ENCODE measurements at regions not wholly inside any gene's neighbourhood (a gene's known extent, or its start where the extent isn't known, plus 50 kb on each side); places are given as distances from the start of the nearest gene placed in this dataset.

DNA sequence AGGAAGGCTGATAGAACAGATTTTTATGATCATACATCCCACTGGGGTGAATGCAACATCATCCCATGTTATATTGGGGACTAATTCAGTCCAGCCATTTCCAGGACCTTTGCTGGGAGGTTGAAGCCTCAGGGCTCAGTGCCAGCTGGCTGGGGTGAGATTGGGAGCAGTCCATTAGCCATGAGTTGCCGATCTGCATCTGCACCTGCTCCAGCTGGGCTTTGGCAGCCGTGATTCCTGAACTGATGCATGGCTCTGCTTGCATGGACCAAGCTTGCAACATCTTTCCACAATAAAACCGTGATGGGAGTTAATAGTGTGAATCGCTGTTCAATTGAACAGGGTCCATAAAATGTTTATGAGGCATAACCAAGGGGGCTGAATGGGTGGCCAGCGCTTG is 346.9 kb downstream of the TYW1 start:
- Histone ChIP-seq H3K27ac (ENCODE audit: low read length) (no peak overlapping the region), H3K9me3 (ENCODE audit: control insufficient read depth, insufficient read depth, low read length) (no peaks in the 10 kb centered on the region), H3K27me3 (ENCODE audit: control insufficient read depth, insufficient read depth, low read length) (no peaks in the 10 kb centered on the region), H3K4me1 (ENCODE audit: control insufficient read depth, insufficient read depth, low read length) (no peaks in the 10 kb centered on the region), H3K36me3 (ENCODE audit: control insufficient read depth, insufficient read depth, low read length) (peaks cover 13% of the 10 kb centered on the region), H3K4me3 (ENCODE audit: low read length) (no peak overlapping the region)
- Mint-ChIP-seq H3K4me3 (no peak overlapping the region), H3K4me1 (no peaks in the 10 kb centered on the region), H3K9me3 (no peaks in the 10 kb centered on the region), H3K36me3 (no peaks in the 10 kb centered on the region), H3K27me3 (ENCODE audit: low read depth in 2 of 2) (no peaks in the 10 kb centered on the region), H3K27ac (no peak overlapping the region)
- WGBS (ENCODE audit: insufficient coverage), result 98% methylated on average over 5 of the region's 5 CpGs
- DNase-seq (no peak), ATAC-seq (no peak)
- TF ChIP-seq, protein P1, sequence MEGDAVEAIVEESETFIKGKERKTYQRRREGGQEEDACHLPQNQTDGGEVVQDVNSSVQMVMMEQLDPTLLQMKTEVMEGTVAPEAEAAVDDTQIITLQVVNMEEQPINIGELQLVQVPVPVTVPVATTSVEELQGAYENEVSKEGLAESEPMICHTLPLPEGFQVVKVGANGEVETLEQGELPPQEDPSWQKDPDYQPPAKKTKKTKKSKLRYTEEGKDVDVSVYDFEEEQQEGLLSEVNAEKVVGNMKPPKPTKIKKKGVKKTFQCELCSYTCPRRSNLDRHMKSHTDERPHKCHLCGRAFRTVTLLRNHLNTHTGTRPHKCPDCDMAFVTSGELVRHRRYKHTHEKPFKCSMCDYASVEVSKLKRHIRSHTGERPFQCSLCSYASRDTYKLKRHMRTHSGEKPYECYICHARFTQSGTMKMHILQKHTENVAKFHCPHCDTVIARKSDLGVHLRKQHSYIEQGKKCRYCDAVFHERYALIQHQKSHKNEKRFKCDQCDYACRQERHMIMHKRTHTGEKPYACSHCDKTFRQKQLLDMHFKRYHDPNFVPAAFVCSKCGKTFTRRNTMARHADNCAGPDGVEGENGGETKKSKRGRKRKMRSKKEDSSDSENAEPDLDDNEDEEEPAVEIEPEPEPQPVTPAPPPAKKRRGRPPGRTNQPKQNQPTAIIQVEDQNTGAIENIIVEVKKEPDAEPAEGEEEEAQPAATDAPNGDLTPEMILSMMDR (IDR thresholded peaks at IDR 0.05), result no peak
- intact Hi-C loops (cut with micrococcal nuclease), result no loop called here

- intact Hi-C loops (cut with micrococcal nuclease), result no loop called here
- Mint-ChIP-seq H3K27me3 (ENCODE audit: low read depth in 2 of 2) (no peaks in the 10 kb centered on the region), H3K4me3 (no peak overlapping the region), H3K4me1 (no peaks in the 10 kb centered on the region), H3K27ac (no peak overlapping the region), H3K36me3 (no peaks in the 10 kb centered on the region), H3K9me3 (no peaks in the 10 kb centered on the region)
- peaks cover 11% of the 10 kb centered on the region for H3K36me3 ChIP-seq (ENCODE audit: control insufficient read depth, insufficient read depth, low read length)
- no peaks in the 10 kb centered on the region for H3K27me3 ChIP-seq (ENCODE audit: control insufficient read depth, insufficient read depth, low read length)
- H3K4me3 ChIP-seq (ENCODE audit: low read length), result no peak overlapping the region
- TF ChIP-seq, protein P1 (IDR thresholded peaks at IDR 0.05), result no peak
- ATAC-seq (no peak), DNase-seq (no peak)
- no peaks in the 10 kb centered on the region for H3K9me3 ChIP-seq (ENCODE audit: control insufficient read depth, insufficient read depth, low read length)
- H3K27ac ChIP-seq (ENCODE audit: low read length), result no peak overlapping the region
- no peaks in the 10 kb centered on the region for H3K4me1 ChIP-seq (ENCODE audit: control insufficient read depth, insufficient read depth, low read length)
- WGBS (ENCODE audit: insufficient coverage), result 96% methylated on average over 3 of the region's 3 CpGs
Measured at GRCh38 chr7:67344481-67345193, 348.0 kb downstream of the TYW1 start.

DNA sequence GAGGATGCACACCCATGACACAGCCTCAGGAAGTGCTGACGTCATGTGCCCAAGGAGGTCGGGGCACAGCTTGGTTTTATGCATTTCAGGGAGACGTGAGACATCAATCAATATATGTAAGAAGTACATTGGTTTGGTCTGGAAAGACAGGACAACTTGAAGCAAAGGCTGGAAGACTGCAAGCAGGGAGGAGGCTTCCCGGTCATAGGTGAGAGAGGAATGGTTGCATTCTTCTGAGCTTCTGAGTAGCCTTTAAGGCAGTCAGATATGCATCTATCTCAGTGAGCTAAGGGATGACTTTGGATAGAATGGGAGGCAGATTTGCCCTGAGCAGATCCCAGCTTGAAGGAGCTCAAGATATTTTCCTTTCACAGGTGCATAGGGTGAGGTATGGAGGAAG is 349.5 kb downstream of the TYW1 start:
- H3K9me3 Mint-ChIP-seq, result no peaks in the 10 kb centered on the region
- no peak overlapping the region for H3K27ac Mint-ChIP-seq
- ATAC-seq (no peak), DNase-seq (no peak)
- intact Hi-C loops (cut with micrococcal nuclease), result no loop called here
- H3K27me3 ChIP-seq (ENCODE audit: control insufficient read depth, insufficient read depth, low read length), result no peaks in the 10 kb centered on the region
- H3K36me3 ChIP-seq (ENCODE audit: control insufficient read depth, insufficient read depth, low read length), result peaks cover 6% of the 10 kb centered on the region
- TF ChIP-seq, protein P1 (IDR thresholded peaks at IDR 0.05), result no peak
- H3K4me1 ChIP-seq (ENCODE audit: control insufficient read depth, insufficient read depth, low read length), result no peaks in the 10 kb centered on the region
- no peaks in the 10 kb centered on the region for H3K9me3 ChIP-seq (ENCODE audit: control insufficient read depth, insufficient read depth, low read length)
- no peaks in the 10 kb centered on the region for H3K27me3 Mint-ChIP-seq (ENCODE audit: low read depth in 2 of 2)
- no peak overlapping the region for H3K27ac ChIP-seq (ENCODE audit: low read length)
- H3K4me3 Mint-ChIP-seq, result no peak overlapping the region
- H3K4me3 ChIP-seq (ENCODE audit: low read length), result no peak overlapping the region
- 73% methylated on average over 4 of the region's 4 CpGs for WGBS (ENCODE audit: insufficient coverage)
- H3K4me1 Mint-ChIP-seq, result no peaks in the 10 kb centered on the region
- no peaks in the 10 kb centered on the region for H3K36me3 Mint-ChIP-seq

DNA sequence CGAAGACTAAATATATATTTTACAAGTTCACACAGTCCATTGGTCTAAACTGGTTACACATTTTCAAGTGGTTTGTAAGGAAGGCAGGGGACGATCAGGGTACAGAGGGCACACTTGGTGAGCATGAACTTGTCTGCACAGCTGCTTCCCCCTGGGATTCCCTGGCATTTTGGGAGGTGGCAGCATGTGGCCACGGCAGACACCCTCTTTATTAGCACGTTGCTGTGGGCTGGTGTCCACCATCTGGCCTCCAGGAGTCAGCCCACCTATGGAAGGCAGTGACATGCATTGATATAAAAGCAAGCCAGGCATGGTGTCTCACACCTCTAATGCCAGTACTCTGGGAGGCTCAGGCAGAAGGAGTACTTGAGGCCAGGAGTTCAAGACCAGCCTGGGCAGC is 350.2 kb downstream of the TYW1 start:
- Mint-ChIP-seq H3K9me3 (no peaks in the 10 kb centered on the region), H3K27ac (no peak overlapping the region), H3K4me1 (no peaks in the 10 kb centered on the region), H3K36me3 (no peaks in the 10 kb centered on the region), H3K27me3 (ENCODE audit: low read depth in 2 of 2) (no peaks in the 10 kb centered on the region), H3K4me3 (no peak overlapping the region)
- TF ChIP-seq, protein P1 (IDR thresholded peaks at IDR 0.05), result no peak
- 74% methylated on average over 3 of the region's 4 CpGs for WGBS (ENCODE audit: insufficient coverage)
- H3K9me3 ChIP-seq (ENCODE audit: control insufficient read depth, insufficient read depth, low read length), result no peaks in the 10 kb centered on the region
- no peaks in the 10 kb centered on the region for H3K4me1 ChIP-seq (ENCODE audit: control insufficient read depth, insufficient read depth, low read length)
- no peak overlapping the region for H3K4me3 ChIP-seq (ENCODE audit: low read length)
- ATAC-seq (no peak), DNase-seq (no peak)
- intact Hi-C loops (cut with micrococcal nuclease), result no loop called here
- H3K36me3 ChIP-seq (ENCODE audit: control insufficient read depth, insufficient read depth, low read length), result peaks cover 5% of the 10 kb centered on the region
- no peaks in the 10 kb centered on the region for H3K27me3 ChIP-seq (ENCODE audit: control insufficient read depth, insufficient read depth, low read length)
- H3K27ac ChIP-seq (ENCODE audit: low read length), result no peak overlapping the region

Data from natural killer cell (primary cell).